ENCODE measurements at regions not wholly inside any gene's neighbourhood (a gene's known extent, or its start where the extent isn't known, plus 50 kb on each side); places are given as distances from the start of the nearest gene placed in this dataset.

DNA sequence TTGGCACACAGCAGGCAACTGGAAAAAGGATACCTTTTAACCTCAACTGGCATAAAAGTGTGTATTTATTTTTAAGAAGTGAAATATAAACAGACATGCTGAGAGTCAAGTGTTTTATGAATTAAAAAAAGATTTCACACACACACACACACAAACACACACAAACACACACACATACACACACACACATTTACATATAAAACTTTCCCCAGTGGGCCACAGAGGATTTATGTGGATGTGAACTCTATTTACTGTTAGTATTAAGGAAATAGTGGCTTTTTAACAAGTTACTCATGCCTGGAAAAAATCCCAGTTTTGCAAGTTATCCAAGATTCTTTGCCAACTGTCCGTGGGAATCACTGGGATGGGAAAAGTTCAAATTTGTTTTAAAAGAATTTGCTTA lies 725.9 kb upstream of the NR2F2 start:
- TF ChIP-seq CTCF (IDR thresholded peaks at IDR 0.05; ENCODE audit: insufficient read depth, low read length), result no peak
- TF ChIP-seq REST (IDR thresholded peaks at IDR 0.05; ENCODE audit: insufficient replicate concordance, low read depth), result no peak
